Bone marrow (tissue), 2 donors: ENCODE measurements at regions not wholly inside any gene's neighbourhood (a gene's known extent, or its start where the extent isn't known, plus 50 kb on each side); places are given as distances from the start of the nearest gene placed in this dataset.

ENCODE experiments used
- DNase-seq, 2 donors: peaks; one replicate each; lab custom pipeline; 2025; lab: John Stamatoyannopoulos, UW

DNA sequence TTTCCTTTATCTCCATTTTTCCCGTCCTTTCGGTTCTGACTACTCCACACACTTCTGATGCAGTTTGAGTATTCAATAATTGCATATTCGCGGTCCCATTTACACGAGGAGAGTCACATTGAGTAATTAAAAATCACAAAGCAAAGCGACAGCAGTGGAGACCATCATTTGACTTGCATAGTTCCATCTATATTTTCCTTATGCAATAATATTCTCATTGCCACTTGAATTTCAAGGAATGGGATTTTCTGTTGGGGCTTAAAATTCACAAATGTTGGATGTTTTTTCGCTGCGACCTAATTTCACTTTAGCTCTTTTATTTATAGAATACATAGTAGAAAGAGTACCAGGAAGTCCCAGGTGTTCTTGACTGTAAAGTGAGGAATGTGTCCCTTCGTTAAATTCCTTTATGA is 186.8 kb downstream of the ZEB2 start:
- DNase-seq, result no peak

DNA sequence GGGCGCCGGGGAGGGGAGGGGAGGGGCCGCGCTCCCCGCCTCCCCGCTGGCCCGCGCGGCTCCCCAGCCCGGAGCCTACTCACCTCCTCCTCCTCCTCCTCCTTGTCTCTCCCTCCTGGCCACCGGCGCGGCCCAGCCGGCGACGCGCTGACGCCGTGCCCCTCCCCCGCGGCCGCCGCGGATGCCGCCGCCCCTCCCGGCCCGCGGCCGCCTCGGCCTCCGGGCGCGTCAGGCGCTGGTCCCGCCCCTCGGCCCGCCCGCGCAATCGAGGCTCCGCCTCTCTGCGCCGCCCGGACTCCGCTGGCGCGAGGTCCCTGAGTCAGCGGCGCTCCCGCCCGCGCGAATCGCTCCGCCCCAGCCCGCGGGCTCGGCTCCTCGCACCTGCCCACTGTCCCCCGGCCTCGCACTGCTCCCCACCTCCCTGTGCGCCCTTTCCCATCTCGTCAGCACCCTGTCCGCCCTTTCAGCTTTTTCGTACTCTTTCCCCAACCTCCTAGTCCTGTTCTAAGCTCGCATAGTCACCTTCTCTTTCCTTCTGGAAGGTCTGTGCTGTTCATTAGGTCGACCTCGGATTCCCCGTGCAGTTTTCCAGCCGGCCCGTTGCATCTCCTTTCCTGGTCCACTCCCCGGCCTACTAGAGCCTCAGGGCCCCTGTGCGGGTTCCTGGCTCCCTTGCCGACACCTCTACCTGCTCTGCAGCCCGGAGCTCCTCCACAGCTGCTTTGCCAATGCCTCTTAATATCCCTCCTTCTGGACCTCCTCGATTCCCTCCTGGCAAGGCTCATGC is 187.4 kb downstream of the ZEB2 start:
- peak; percentile 80 to 90 for DNase-seq

GRCh38 chr2:144331674-144332355 is 188.1 kb downstream of the ZEB2 start:
- DNase-seq, result peak; percentile 73 to 90

DNA sequence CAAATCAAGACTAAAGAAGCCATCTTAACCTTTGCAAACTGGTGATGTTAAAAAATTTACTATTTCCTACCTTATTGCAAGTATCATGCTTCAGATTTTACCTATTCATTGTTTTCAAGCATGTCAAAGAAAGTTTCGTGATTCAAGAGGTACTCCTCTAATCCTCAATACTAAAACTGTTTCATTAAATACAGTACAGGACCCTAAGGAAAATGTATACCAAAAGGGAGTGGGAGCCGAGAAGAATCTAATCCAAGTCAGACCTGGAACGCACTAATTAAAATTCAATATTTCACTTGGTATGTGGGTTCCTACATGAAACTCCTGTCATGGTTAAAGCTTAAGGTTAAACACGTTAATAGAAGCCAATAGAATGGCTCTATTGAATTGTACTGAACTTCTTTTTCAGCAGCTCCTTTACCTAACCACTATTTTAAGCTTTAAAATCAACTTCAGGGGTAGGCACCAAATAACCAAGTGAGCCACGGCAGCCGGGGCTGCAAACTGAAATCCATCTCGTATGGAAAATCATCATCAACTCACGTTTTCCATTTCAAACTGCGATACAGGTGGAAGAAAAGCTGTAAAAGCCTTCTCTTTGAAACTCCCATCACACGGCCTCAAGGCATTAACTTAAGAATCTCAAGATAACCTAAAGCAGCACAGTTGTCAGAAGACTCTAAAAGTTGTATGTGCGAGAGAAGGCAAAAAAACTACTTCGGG is 188.8 kb downstream of the ZEB2 start:
- DNase-seq, result no peak

GRCh38 chr2:144329472-144329871 is 190.4 kb downstream of the ZEB2 start:
- DNase-seq, result no peak

DNA sequence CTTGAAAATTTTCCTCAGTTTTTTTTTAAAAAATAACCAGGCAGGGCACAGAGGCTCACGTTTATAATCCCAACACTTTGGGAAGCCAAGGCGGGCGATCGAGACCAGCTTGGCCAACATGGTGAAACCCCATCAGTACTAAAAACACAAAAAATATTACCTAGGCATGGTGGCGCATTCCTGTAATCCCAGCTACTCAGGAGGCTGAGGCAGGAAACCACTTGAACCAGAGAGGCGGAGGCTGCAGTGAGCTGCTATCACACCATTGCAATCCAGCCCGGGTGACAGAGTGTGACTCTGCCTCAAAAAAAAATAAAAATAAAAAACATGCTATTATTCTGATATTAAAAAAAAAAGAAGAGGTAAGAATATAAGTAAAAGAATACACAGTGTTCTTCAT is 191.0 kb downstream of the ZEB2 start:
- no peak for DNase-seq

DNA sequence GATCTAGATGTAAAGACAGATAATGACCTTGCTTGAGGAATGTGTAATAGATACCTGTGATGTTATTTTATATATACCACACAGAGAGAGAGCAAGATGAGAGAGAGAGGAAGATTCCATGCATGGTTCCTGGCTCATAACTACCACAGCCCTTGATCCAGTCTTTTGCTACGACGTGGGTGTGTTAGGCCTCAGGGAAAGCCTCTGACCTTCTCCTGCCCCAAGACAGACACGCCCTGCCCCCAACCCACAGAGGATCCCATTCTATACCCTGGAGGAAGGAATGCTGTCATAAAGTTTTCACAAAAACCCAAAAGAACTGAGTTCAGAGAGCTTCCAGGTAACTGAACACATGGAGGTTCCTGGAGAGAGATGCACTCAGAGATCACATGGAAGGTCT is 193.1 kb downstream of the ZEB2 start:
- DNase-seq, result no peak

DNA sequence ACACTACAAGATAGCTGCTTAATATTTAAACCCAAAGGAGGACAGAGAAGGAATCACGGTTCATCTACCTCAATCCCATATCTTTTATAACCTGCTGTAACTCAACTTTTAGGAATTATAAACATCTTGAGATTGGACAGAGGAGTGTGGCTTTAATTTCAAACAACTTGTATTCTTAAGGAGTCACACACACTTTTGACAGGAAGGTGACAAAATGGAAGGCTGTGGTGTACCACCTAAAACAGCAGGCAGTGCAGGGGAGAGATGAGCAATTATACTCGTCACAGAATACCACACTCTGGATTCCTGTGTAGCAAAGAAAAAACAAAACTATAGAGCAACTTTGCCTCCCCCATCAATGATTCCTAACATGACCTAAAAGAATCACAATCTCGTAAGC is 194.8 kb downstream of the ZEB2 start:
- DNase-seq, result peak in 1 of 2 donors; percentile 5

DNA sequence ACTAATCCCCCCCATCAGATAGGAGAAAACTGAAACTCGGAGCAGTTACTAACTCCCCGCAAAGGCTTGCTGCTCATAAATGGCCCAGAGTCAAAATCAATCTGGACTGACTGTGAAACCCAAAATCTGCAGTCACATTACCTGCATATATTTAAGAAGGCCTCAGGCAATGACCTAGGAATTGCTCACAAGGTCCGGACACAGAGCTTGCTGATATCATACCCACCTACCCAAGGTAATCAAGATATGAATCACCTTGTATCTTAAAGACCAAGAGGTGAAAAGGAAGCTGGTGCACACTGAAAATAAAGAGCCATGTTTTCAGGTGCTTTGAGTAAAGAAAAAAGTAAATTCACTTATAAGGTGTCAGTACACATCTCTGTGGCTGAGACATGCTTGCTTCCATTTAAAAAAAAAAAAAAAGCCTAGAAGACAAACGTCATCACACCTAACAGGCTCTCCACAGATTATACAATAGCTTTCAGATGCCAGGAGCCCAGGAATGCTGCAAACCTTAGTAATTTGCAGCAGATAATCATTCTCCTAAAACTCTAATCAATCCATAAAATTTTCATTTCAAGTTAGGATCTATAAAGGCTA is 195.4 kb downstream of the ZEB2 start:
- DNase-seq, result no peak

DNA sequence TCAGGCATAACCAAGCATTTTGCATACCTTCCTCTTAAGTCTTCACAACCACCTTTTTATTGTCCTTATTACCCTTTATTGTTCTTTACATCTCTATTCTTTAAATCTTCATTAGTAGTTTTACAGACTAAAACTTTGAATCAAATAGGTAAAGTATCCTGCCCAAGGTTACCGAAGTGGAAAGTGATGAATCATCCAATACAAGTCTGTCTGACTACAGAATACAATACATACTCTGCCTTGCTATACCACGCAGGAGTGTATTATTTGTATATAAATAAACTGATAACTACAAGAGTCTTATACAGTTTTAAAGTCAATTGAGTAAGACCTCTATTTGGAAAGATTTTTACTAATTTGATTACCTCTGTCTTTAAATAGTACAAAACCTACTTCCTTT is 196.0 kb downstream of the ZEB2 start:
- no peak for DNase-seq

DNA sequence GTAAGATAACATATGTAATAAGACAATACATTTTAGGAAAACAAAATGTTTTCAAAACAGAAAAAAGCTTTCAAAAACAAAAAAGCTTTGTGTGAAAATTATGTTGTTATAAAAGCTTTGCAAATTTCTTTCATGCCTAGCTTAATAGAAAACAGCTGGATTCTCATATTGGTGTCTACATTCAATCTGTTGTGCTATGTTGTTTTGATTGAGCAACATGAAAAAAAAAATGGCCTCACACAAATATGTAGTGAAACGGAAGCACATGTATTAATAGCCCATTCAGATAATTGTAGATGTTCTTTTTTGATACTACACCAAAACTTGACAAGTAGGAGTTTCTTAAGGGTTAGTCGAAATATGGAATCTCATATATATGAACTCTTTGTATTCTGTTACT is 197.5 kb downstream of the ZEB2 start:
- no peak for DNase-seq

- DNase-seq, result peak in 1 of 2 donors; percentile 78
These were observed 199.4 kb downstream of the ZEB2 start for GRCh38 chr2:144320491-144320890.

DNA sequence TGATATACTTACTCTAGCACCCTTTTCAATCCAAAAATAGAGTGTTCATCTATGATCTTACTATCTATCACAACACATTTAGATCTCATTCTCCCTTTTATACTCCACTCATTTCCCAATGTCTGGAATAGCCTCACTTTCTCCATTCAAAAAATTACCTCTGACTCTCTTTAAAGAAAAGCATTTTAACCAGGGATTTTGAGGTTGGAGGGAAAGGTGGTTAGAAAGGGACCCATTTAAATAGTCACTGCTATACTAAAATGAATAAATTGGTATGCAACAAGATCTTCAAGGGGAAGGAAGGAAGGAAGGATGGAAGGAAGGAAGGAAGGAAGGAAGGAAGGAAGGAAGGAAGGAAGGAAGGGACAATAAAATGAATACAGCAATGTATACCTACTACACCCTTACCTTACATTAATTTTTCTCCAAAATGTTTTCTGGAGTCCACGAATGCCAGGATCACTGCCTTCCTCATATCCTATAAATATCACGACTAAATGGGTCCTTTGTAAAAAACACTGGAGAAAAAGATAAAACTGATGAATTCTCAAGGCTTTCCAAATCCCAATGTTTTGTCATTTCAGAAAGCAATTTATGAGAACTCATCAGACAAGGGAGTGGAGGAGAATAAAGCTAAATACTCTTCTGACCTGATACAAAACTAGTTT is 202.7 kb downstream of the ZEB2 start:
- no peak for DNase-seq

DNA sequence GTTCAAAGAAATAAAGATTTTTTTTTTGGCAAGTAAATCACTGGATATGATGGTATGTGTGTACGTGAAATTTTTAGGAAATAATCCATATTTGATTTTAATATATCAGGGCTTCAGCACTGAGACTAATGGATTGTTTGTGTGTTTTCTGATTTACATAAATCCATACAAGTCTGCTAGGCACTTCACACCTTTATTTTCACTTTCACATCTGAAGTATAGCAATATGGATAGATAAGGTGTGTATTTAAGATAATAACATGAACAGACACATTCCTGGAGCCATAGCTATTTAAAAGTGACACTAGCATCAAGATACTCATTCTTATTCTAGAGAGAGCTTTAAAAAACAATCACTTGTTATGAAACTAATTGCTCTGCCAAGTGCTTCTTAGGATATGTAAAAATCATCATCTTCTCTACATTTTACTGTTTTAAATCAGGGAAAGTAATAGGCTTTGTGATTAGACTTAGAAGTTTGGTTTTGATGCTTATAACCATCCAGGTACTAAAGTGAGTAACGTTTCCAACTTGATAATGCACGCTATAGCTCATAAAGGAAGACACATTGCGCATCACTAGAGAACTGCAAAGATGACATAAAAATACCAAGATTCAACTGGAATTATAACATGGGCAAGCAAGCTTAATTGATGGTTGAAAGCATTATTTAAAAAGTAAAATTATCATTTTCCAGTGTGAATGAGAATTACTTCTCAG is 208.9 kb downstream of the ZEB2 start:
- DNase-seq, result no peak

GRCh38 chr2:144310484-144310883 is 209.4 kb downstream of the ZEB2 start:
- no peak for DNase-seq

GRCh38 chr2:144307711-144308110 is 212.2 kb downstream of the ZEB2 start:
- no peak for DNase-seq

DNA sequence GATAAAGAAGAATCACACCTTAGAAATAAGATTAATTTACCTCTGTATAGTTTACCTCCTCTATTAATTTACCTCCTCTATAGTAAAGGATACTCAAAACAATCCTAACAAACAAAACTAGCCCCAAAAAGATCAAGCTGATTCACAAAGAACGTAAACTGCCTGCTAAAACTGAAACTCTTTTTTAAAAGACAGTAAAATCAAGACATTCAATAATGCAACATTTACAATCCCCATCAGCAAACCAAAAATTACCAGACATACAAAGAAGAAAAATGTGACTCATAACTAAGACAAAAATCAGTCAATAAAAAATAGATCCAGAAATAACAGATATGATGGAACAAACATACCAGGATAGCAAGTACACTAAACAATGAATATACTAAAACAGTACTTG is 215.7 kb downstream of the ZEB2 start:
- no peak for DNase-seq

- no peak for DNase-seq
These were observed 219.3 kb downstream of the ZEB2 start for GRCh38 chr2:144300632-144301031.

- DNase-seq, result no peak
These were observed 229.6 kb downstream of the ZEB2 start for GRCh38 chr2:144290276-144290675.

- DNase-seq, result no peak
These were observed 231.5 kb downstream of the ZEB2 start for GRCh38 chr2:144288438-144288837.

DNA sequence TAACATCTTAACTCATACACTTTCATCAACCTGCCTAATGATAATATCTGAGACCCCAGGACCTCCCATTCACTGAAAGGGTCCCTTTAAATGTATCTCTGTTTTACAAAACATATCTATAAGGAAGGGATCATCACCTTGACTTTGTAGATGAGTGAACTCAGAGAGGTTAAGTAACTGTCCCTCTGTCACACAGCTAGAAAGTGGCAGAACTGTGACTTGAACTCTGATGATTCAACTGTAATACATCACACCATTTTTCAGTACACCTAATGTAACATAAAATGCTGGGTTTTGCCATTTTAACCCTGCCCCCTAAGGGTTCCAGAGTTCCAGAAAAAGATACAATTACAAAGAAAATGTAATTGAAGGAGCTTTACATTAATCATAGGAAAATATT is 234.6 kb downstream of the ZEB2 start:
- no peak for DNase-seq
